H1 (cell line): ENCODE measurements at regions not wholly inside any gene's neighbourhood (a gene's known extent, or its start where the extent isn't known, plus 50 kb on each side); places are given as distances from the start of the nearest gene placed in this dataset.

Experiments
- SP1 ChIP-seq: IDR thresholded peaks from 2 replicates; pipeline ENCODE4 v1.6.1; 2011; ENCODE audit warnings: low read depth, low read length
- SP4 ChIP-seq: IDR thresholded peaks from 2 replicates; pipeline ENCODE4 v1.6.1; 2012; ENCODE audit warnings: low read length, inconsistent platforms
- SUZ12 ChIP-seq: fragments of 200-600 bp; sonication (generic); IDR thresholded peaks from 2 replicates; pipeline ENCODE4 v1.6.1; 2012; ENCODE audit warnings: mild to moderate bottlenecking, inconsistent platforms, low read length, moderate library complexity, mixed read lengths

GRCh38 chr18:25496544-25496943, 144.6 kb upstream of the ZNF521 start (continued):
- TF ChIP-seq SUZ12, result no peak
- no peak for TF ChIP-seq SP1
- TF ChIP-seq SP4, result no peak
